ENCODE measurements at regions not wholly inside any gene's neighbourhood (a gene's known extent, or its start where the extent isn't known, plus 50 kb on each side); places are given as distances from the start of the nearest gene placed in this dataset.

DNA sequence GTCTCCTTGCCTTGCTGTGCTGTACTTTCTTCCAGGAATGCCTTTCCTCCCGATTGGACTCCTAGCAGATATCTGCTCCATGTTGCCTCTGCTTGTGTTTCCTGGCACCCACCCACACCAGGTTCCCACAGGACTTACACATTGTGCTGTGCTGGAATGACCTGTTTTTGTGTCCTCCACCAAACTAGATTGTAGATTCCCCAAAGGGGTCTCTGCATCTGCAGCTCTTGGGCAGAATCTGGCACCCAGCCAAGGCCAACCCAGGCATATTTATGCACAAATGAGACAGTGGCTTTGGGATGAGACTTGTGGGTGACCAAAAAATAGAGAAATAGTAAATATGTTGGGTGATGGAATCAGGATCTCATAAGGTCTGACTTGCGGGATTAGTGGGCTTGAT, 278.2 kb downstream of the RRAGC start:
- TF ChIP-seq CTCF (conservative IDR thresholded peaks at IDR 0.05; ENCODE audit: low read depth, low read length): no peak
- no peak overlapping the region for H3K4me3 ChIP-seq (ENCODE audit: low read depth, low read length)
- DNase-seq (ENCODE audit: low read depth): no peak

DNA sequence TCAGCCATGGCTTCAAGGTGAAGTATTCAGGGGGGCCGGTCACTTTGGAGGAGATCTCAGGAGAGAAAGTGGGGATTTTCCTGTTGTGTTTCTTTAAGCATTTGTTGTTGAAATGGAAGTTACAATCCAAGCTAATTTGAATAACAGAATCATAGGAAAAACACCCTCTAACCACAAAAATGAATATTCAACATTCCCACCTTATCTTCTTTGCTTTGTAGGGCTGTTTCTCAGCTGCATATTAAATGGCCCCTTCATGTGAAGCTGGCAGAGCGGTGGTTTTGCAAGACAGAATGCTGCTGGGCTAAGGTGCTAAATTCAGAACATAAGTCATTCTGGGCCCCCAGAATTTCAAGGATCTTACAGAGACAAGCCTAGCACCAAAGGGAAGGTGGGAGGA, 279.0 kb downstream of the RRAGC start:
- no peak for TF ChIP-seq CTCF (conservative IDR thresholded peaks at IDR 0.05; ENCODE audit: low read depth, low read length)
- H3K4me3 ChIP-seq (ENCODE audit: low read depth, low read length): no peak overlapping the region
- no peak for DNase-seq (ENCODE audit: low read depth)

GRCh38 chr1:38579056-38579455, 280.5 kb downstream of the RRAGC start:
- H3K4me3 ChIP-seq (ENCODE audit: low read depth, low read length): no peak overlapping the region
- TF ChIP-seq CTCF (conservative IDR thresholded peaks at IDR 0.05; ENCODE audit: low read depth, low read length): no peak
- DNase-seq (ENCODE audit: low read depth): no peak

GRCh38 chr1:38578271-38578951, 281.2 kb downstream of the RRAGC start:
- H3K4me3 ChIP-seq (ENCODE audit: low read depth, low read length): no peak overlapping the region
- no peak for DNase-seq (ENCODE audit: low read depth)
- no peak for TF ChIP-seq CTCF (conservative IDR thresholded peaks at IDR 0.05; ENCODE audit: low read depth, low read length)

DNA sequence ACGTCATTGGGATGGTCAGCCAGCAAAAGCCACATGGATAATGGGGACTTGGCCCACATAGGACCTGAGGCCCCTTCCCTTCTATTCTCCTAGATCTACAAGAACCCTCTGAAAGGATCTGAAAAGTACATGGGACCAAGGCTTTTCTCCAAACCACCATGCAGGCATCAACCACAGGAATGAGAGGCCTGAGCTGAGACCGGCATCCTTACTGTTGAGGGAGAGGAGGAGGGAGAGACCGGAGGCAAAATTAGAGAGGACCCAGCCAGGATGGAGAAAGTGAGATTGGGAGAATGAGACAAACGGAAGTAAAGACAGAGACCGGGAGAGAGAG, 281.7 kb downstream of the RRAGC start:
- no peak overlapping the region for H3K4me3 ChIP-seq (ENCODE audit: low read depth, low read length)
- TF ChIP-seq CTCF (conservative IDR thresholded peaks at IDR 0.05; ENCODE audit: low read depth, low read length): no peak
- no peak for DNase-seq (ENCODE audit: low read depth)

- no peak for TF ChIP-seq CTCF (conservative IDR thresholded peaks at IDR 0.05; ENCODE audit: low read depth, low read length)
- DNase-seq (ENCODE audit: low read depth): no peak
- no peak overlapping the region for H3K4me3 ChIP-seq (ENCODE audit: low read depth, low read length)
Observed at GRCh38 chr1:38577385-38577784, 282.2 kb downstream of the RRAGC start.

DNA sequence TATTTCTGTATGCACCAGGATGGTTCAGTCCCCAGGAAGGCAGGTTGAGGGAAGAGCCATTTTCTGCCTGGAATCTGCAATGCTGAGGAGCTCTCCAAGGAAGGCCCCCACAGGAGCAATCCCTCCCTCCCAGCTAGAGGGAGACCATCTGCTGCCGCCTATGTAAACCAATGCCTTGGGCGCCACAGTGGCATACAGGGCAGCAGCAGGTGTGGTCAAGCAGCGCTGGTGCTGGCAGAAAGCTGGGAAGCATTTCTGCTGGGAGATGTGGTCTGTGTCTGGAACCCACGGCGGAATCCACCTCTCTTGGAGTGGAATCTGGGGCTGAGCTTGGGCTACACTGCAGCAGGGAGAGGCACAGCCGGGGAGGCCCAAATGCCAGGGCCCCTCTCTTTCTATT, 283.3 kb downstream of the RRAGC start:
- TF ChIP-seq CTCF (conservative IDR thresholded peaks at IDR 0.05; ENCODE audit: low read depth, low read length): no peak
- DNase-seq (ENCODE audit: low read depth): no peak
- H3K4me3 ChIP-seq (ENCODE audit: low read depth, low read length): no peak overlapping the region
